Loucy (cell line): ENCODE measurements at regions not wholly inside any gene's neighbourhood (a gene's known extent, or its start where the extent isn't known, plus 50 kb on each side); places are given as distances from the start of the nearest gene placed in this dataset.

ENCODE experiments used
- H2AFZ ChIP-seq: fragments of 200-600 bp; sonication (generic); 2 replicates; pipeline ENCODE4 v1.6.0; 2016; ENCODE audit warnings: antibody characterized with exemption, mild to moderate bottlenecking, low read length, moderate library complexity
- H3F3A ChIP-seq: fragments of 200-600 bp; 2 replicates; pipeline ENCODE4 v1.6.0; 2016; ENCODE audit warnings: antibody characterized with exemption, low read depth, mild to moderate bottlenecking
- H3K27me3 ChIP-seq: fragments of 200-600 bp; sonication (generic); 2 replicates; pipeline ENCODE4 v1.6.1; 2014; ENCODE audit warnings: low read length, mild to moderate bottlenecking; ENCODE audit not compliant: insufficient read depth, poor library complexity, severe bottlenecking
- H3K36me3 ChIP-seq: fragments of 200-600 bp; sonication (generic); 2 replicates; pipeline ENCODE4 v1.6.1; 2016; ENCODE audit warnings: low read length; ENCODE audit not compliant: insufficient read depth
- H3K4me1 ChIP-seq: fragments of 200-600 bp; sonication (generic); 2 replicates; pipeline ENCODE4 v1.5.1; 2014; ENCODE audit warnings: low read length, mild to moderate bottlenecking; ENCODE audit not compliant: insufficient read depth, poor library complexity, severe bottlenecking
- H3K4me2 ChIP-seq: fragments of 200-600 bp; sonication (generic); 2 replicates; pipeline ENCODE4 v1.6.0; 2014; ENCODE audit warnings: antibody characterized with exemption, low read length, low read depth, mild to moderate bottlenecking; ENCODE audit not compliant: poor library complexity, severe bottlenecking
- H3K4me3 ChIP-seq: fragments of 200-600 bp; sonication (generic); 2 replicates; pipeline ENCODE4 v1.5.1; 2014; ENCODE audit warnings: low read length, mild to moderate bottlenecking, mixed read lengths; ENCODE audit not compliant: poor library complexity, severe bottlenecking
- H3K79me2 ChIP-seq: fragments of 200-600 bp; sonication (generic); 2 replicates; pipeline ENCODE4 v1.6.1; 2014; ENCODE audit warnings: low read length; ENCODE audit not compliant: insufficient read depth
- H3K9ac ChIP-seq: fragments of 200-600 bp; sonication (generic); 2 replicates; pipeline ENCODE4 v1.6.0; 2014; ENCODE audit warnings: mild to moderate bottlenecking, low read depth, low read length, moderate library complexity; ENCODE audit not compliant: poor library complexity, severe bottlenecking
- H3K9me2 ChIP-seq: fragments of 200-600 bp; sonication (generic); replicated peaks from 2 replicates; pipeline ENCODE4 v1.6.1; 2016; ENCODE audit warnings: low read depth, low read length, mixed read lengths
- H3K9me3 ChIP-seq: fragments of 200-600 bp; sonication (generic); 2 replicates; pipeline ENCODE4 v1.6.1; 2014; ENCODE audit warnings: mild to moderate bottlenecking, antibody characterized with exemption, low read length, low read depth; ENCODE audit not compliant: insufficient read depth
- H4K20me1 ChIP-seq: fragments of 200-600 bp; sonication (generic); 2 replicates; pipeline ENCODE4 v1.6.0; 2014; ENCODE audit warnings: antibody characterized with exemption, low read length, mild to moderate bottlenecking; ENCODE audit not compliant: insufficient read depth, poor library complexity, severe bottlenecking
- EZH2phosphoT487 ChIP-seq: fragments of 200-600 bp; IDR thresholded peaks from 2 replicates; pipeline ENCODE4 v1.6.1; 2018; ENCODE audit warnings: antibody characterized with exemption, mild to moderate bottlenecking, moderate library complexity, borderline replicate concordance
- TF ChIP-seq, protein P1 (sequence below): fragments of 200-600 bp; sonication (generic); conservative IDR thresholded peaks from 2 replicates; pipeline ENCODE4 v1.5.1; 2014; ENCODE audit warnings: mild to moderate bottlenecking, antibody characterized with exemption, low read length

DNA sequence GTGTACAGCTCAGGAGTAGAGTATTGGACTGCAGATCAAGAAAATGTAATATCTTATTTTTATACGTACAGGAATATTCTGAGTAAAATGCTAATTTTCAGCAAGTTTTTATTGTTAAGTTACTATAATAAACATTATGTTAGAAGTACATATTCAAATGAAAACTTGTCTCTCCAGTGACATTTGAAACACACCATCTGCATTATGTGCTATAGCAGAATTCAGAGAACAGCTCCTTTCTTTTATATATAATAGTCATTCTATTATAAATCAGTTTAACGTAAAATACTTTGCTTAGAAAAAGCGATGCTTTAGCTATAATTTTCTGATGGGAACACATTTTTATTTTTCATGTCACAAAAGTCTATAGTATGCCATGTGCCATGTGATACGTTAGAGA is 249.0 kb downstream of the PTPRC start:
- Histone ChIP-seq H3K9me2 (no peaks in the 10 kb centered on the region), H3K9ac (no peak overlapping the region), H3K79me2 (peaks cover 100% of the 10 kb centered on the region)

DNA sequence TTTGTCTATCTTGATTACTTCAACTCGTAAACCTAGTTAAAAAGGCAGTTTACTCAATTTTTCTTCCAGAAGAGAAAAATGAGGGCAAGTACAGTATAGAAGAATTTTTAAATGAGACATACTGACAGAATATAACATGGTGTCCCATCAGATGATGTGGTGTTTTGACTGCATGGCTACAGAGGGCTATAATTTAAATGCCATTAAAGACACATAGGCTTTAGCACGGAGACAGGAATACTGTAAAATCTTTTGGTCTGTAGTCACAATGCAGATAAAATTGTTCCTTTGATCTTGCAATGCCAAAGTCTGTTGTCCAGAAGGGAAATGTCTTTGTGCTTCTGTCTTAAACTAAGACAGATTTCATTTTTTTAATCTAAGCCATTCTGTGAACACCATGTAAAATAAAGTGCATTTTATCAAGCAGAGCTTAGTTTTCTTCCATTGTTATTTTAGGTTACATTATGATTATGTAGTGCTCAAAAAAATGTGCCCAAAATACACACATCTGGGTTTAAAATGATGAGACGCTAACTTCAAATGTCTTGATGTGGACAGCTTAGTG is 249.6 kb downstream of the PTPRC start:
- Histone ChIP-seq H3F3A (0 out of 2 replicates have a peak, but pooled peaks cover 10% of the 10 kb centered on the region), H3K4me1 (peaks cover 13% of the 10 kb centered on the region), H3K79me2 (peaks cover 100% of the 10 kb centered on the region), H2AFZ (no peak overlapping the region), H3K9ac (no peak overlapping the region), H3K36me3 (peaks cover 86% of the 10 kb centered on the region), H3K9me2 (no peaks in the 10 kb centered on the region), H3K27me3 (no peaks in the 10 kb centered on the region), H4K20me1 (peaks cover 100% of the 10 kb centered on the region), H3K4me3 (no peak overlapping the region), H3K4me2 (no peak overlapping the region), H3K9me3 (no peaks in the 10 kb centered on the region)
- TF ChIP-seq EZH2phosphoT487, result no peak
- TF ChIP-seq, protein P1, sequence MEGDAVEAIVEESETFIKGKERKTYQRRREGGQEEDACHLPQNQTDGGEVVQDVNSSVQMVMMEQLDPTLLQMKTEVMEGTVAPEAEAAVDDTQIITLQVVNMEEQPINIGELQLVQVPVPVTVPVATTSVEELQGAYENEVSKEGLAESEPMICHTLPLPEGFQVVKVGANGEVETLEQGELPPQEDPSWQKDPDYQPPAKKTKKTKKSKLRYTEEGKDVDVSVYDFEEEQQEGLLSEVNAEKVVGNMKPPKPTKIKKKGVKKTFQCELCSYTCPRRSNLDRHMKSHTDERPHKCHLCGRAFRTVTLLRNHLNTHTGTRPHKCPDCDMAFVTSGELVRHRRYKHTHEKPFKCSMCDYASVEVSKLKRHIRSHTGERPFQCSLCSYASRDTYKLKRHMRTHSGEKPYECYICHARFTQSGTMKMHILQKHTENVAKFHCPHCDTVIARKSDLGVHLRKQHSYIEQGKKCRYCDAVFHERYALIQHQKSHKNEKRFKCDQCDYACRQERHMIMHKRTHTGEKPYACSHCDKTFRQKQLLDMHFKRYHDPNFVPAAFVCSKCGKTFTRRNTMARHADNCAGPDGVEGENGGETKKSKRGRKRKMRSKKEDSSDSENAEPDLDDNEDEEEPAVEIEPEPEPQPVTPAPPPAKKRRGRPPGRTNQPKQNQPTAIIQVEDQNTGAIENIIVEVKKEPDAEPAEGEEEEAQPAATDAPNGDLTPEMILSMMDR, result no peak

More for the DNA sequence above, 249.0 kb downstream of the PTPRC start:
- H3F3A ChIP-seq, result 0 out of 2 replicates have a peak, but pooled peaks cover 10% of the 10 kb centered on the region
- no peaks in the 10 kb centered on the region for H3K27me3 ChIP-seq
- no peak for TF ChIP-seq EZH2phosphoT487
- TF ChIP-seq, protein P1, result no peak
- no peak overlapping the region for H3K4me2 ChIP-seq
- H3K9me3 ChIP-seq, result no peaks in the 10 kb centered on the region
- peaks cover 14% of the 10 kb centered on the region for H3K4me1 ChIP-seq
- no peak overlapping the region for H3K4me3 ChIP-seq
- no peak overlapping the region for H2AFZ ChIP-seq
- H4K20me1 ChIP-seq, result peaks cover 100% of the 10 kb centered on the region
- H3K36me3 ChIP-seq, result peaks cover 86% of the 10 kb centered on the region

DNA sequence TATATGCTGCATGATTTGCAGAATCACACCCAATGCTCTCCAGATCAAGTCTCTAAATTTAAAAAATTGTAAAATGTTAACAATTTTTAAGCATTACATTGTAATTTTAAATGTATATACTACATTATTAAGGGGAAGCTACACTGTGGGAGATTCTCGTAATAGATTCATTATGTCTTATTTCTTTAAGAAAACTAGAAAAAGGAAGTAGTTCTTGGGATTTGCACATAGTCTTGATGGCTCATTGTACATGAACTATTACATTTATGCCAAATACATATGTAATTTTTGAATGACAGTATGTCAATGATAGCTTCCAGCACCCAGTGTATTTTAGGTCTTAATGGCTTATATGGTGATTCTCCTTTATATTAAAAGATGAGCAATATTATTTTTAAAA is 250.3 kb downstream of the PTPRC start:
- Histone ChIP-seq H3K9me2 (no peaks in the 10 kb centered on the region), H3K4me3 (no peak overlapping the region), H3F3A (0 out of 2 replicates have a peak, but pooled peaks cover 10% of the 10 kb centered on the region), H2AFZ (no peak overlapping the region), H3K27me3 (no peaks in the 10 kb centered on the region), H3K36me3 (peaks cover 85% of the 10 kb centered on the region), H3K4me1 (peaks cover 14% of the 10 kb centered on the region), H3K9ac (no peak overlapping the region), H4K20me1 (peaks cover 100% of the 10 kb centered on the region), H3K79me2 (peaks cover 100% of the 10 kb centered on the region), H3K9me3 (no peaks in the 10 kb centered on the region), H3K4me2 (no peak overlapping the region)
- TF ChIP-seq, protein P1, result no peak
- TF ChIP-seq EZH2phosphoT487, result no peak
